ENCODE measurements at regions not wholly inside any gene's neighbourhood (a gene's known extent, or its start where the extent isn't known, plus 50 kb on each side); places are given as distances from the start of the nearest gene placed in this dataset.

GRCh38 chr12:115043079-115043478 lies 359.1 kb upstream of the TBX3 start:
- Histone ChIP-seq H3K4me3 (ENCODE audit: insufficient read length, low read depth) (no peak overlapping the region), H3K4me1 (ENCODE audit: insufficient read depth, insufficient read length) (no peaks in the 10 kb centered on the region), H3K27me3 (ENCODE audit: insufficient read depth, insufficient read length) (no peaks in the 10 kb centered on the region), H3K9ac (ENCODE audit: insufficient read length, low read depth) (no peak overlapping the region), H3K36me3 (ENCODE audit: insufficient read depth, insufficient read length, low read length) (no peaks in the 10 kb centered on the region), H3K9me3 (ENCODE audit: insufficient read depth, low read length) (no peaks in the 10 kb centered on the region)
- TF ChIP-seq SUZ12 (IDR thresholded peaks at IDR 0.05; ENCODE audit: extremely low read depth, insufficient read depth, insufficient read length) (no peak), YY1 (IDR thresholded peaks at IDR 0.05; ENCODE audit: insufficient read depth, insufficient read length) (no peak), ZNF274 (IDR thresholded peaks at IDR 0.05; ENCODE audit: low read depth, low read length) (no peak)
- no peak for DNase-seq (ENCODE audit: low read depth, low spot score)

DNA sequence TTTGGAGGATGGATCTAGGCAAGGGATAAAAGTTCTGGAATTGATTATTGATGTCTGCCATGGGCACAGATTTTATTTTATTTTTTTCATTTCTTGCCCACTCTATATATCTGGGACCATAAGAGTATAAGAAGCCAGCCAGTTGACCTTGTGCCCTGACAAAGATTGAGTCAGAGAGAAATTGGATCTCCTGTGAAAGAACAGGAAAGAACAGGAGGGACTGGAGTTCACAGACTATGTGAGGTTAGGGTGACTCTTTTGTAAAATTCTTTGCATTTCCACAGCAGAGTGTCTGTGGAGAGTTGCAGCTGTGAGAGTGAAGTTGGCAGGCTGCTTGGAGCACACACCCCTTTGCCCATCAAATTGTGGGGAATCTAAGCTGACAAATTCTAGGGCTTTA lies 358.4 kb upstream of the TBX3 start:
- Histone ChIP-seq H3K9ac (ENCODE audit: insufficient read length, low read depth) (no peak overlapping the region), H3K4me1 (ENCODE audit: insufficient read depth, insufficient read length) (no peaks in the 10 kb centered on the region), H3K9me3 (ENCODE audit: insufficient read depth, low read length) (no peaks in the 10 kb centered on the region), H3K4me3 (ENCODE audit: insufficient read length, low read depth) (no peak overlapping the region), H3K27me3 (ENCODE audit: insufficient read depth, insufficient read length) (no peaks in the 10 kb centered on the region), H3K36me3 (ENCODE audit: insufficient read depth, insufficient read length, low read length) (no peaks in the 10 kb centered on the region)
- no peak for TF ChIP-seq YY1 (IDR thresholded peaks at IDR 0.05; ENCODE audit: insufficient read depth, insufficient read length)
- TF ChIP-seq SUZ12 (IDR thresholded peaks at IDR 0.05; ENCODE audit: extremely low read depth, insufficient read depth, insufficient read length): no peak
- no peak for TF ChIP-seq ZNF274 (IDR thresholded peaks at IDR 0.05; ENCODE audit: low read depth, low read length)
- DNase-seq (ENCODE audit: low read depth, low spot score): no peak

GRCh38 chr12:115037830-115038229 lies 353.9 kb upstream of the TBX3 start:
- Histone ChIP-seq H3K4me1 (ENCODE audit: insufficient read depth, insufficient read length) (no peaks in the 10 kb centered on the region), H3K9me3 (ENCODE audit: insufficient read depth, low read length) (no peaks in the 10 kb centered on the region), H3K36me3 (ENCODE audit: insufficient read depth, insufficient read length, low read length) (no peaks in the 10 kb centered on the region), H3K27me3 (ENCODE audit: insufficient read depth, insufficient read length) (no peaks in the 10 kb centered on the region), H3K4me3 (ENCODE audit: insufficient read length, low read depth) (no peak overlapping the region), H3K9ac (ENCODE audit: insufficient read length, low read depth) (no peak overlapping the region)
- no peak for DNase-seq (ENCODE audit: low read depth, low spot score)
- TF ChIP-seq ZNF274 (IDR thresholded peaks at IDR 0.05; ENCODE audit: low read depth, low read length): no peak

DNA sequence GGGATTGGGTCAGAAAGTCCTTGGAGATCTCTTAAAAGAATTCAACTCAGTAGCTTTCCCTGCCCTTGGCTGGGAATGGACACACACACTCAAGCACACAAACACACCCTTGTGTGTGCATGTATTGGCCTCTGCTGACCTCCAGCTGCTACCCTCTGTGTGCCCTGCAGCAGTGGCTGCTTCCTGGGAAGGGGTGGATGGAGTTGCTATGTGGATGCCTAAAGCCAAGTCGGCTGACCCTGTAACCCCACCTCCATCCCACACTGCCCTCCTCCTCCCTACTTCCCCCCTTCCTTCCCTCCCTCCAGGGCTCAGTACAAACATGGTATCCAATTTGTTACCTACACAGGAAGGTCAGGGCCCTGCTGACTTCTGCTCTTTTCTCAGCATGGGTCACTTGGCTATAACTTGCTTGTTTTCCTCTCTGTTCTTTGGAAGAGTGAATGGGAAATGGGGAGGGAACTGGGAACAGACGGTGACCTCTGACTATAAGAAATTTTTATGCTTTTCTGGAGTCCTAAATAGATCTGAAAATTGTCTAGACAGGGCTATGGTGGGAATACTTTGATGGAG lies 351.6 kb upstream of the TBX3 start:
- Histone ChIP-seq H3K9ac (ENCODE audit: insufficient read length, low read depth) (no peak overlapping the region), H3K36me3 (ENCODE audit: insufficient read depth, insufficient read length, low read length) (no peaks in the 10 kb centered on the region), H3K4me1 (ENCODE audit: insufficient read depth, insufficient read length) (no peaks in the 10 kb centered on the region), H3K9me3 (ENCODE audit: insufficient read depth, low read length) (no peaks in the 10 kb centered on the region), H3K4me3 (ENCODE audit: insufficient read length, low read depth) (no peak overlapping the region), H3K27me3 (ENCODE audit: insufficient read depth, insufficient read length) (no peaks in the 10 kb centered on the region)
- DNase-seq (ENCODE audit: low read depth, low spot score): no peak
- TF ChIP-seq ZNF274 (IDR thresholded peaks at IDR 0.05; ENCODE audit: low read depth, low read length) (no peak), SUZ12 (IDR thresholded peaks at IDR 0.05; ENCODE audit: extremely low read depth, insufficient read depth, insufficient read length) (no peak), YY1 (IDR thresholded peaks at IDR 0.05; ENCODE audit: insufficient read depth, insufficient read length) (no peak)

GRCh38 chr12:115032521-115032920 lies 348.5 kb upstream of the TBX3 start:
- Histone ChIP-seq H3K36me3 (ENCODE audit: insufficient read depth, insufficient read length, low read length) (no peaks in the 10 kb centered on the region), H3K9me3 (ENCODE audit: insufficient read depth, low read length) (no peaks in the 10 kb centered on the region), H3K4me1 (ENCODE audit: insufficient read depth, insufficient read length) (no peaks in the 10 kb centered on the region), H3K27me3 (ENCODE audit: insufficient read depth, insufficient read length) (no peaks in the 10 kb centered on the region), H3K4me3 (ENCODE audit: insufficient read length, low read depth) (no peak overlapping the region), H3K9ac (ENCODE audit: insufficient read length, low read depth) (no peak overlapping the region)
- TF ChIP-seq YY1 (IDR thresholded peaks at IDR 0.05; ENCODE audit: insufficient read depth, insufficient read length): no peak
- TF ChIP-seq ZNF274 (IDR thresholded peaks at IDR 0.05; ENCODE audit: low read depth, low read length): no peak
- no peak for TF ChIP-seq SUZ12 (IDR thresholded peaks at IDR 0.05; ENCODE audit: extremely low read depth, insufficient read depth, insufficient read length)
- DNase-seq (ENCODE audit: low read depth, low spot score): no peak

DNA sequence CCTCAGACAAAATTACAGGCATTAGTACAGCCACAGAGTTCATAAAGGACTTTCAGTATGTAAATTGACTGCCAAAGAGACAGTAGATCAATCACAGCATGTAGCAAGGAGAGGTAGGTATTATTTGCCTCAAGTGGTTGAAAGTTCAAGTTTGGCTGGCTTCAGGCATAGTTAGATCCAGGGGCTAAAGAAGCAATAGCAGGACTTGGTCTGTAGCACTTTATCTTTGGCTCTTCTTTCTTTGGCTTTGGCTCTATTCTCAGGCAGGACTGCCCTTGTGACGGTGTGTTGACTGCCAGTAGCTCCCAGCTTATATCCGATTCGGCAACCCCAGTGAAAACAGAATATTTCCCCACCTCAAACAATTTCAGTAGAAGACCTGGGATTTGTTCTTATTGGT lies 346.0 kb upstream of the TBX3 start:
- Histone ChIP-seq H3K4me3 (ENCODE audit: insufficient read length, low read depth) (no peak overlapping the region), H3K9me3 (ENCODE audit: insufficient read depth, low read length) (no peaks in the 10 kb centered on the region), H3K4me1 (ENCODE audit: insufficient read depth, insufficient read length) (no peaks in the 10 kb centered on the region), H3K27me3 (ENCODE audit: insufficient read depth, insufficient read length) (no peaks in the 10 kb centered on the region), H3K36me3 (ENCODE audit: insufficient read depth, insufficient read length, low read length) (no peaks in the 10 kb centered on the region), H3K9ac (ENCODE audit: insufficient read length, low read depth) (no peak overlapping the region)
- no peak for DNase-seq (ENCODE audit: low read depth, low spot score)
- no peak for TF ChIP-seq YY1 (IDR thresholded peaks at IDR 0.05; ENCODE audit: insufficient read depth, insufficient read length)

GRCh38 chr12:115024531-115024930 lies 340.6 kb upstream of the TBX3 start:
- no peak overlapping the region for H3K9ac ChIP-seq (ENCODE audit: insufficient read length, low read depth)
- DNase-seq (ENCODE audit: low read depth, low spot score): no peak
- no peaks in the 10 kb centered on the region for H3K27me3 ChIP-seq (ENCODE audit: insufficient read depth, insufficient read length)
- TF ChIP-seq YY1 (IDR thresholded peaks at IDR 0.05; ENCODE audit: insufficient read depth, insufficient read length): no peak
- TF ChIP-seq SUZ12 (IDR thresholded peaks at IDR 0.05; ENCODE audit: extremely low read depth, insufficient read depth, insufficient read length): no peak
- TF ChIP-seq ZNF274 (IDR thresholded peaks at IDR 0.05; ENCODE audit: low read depth, low read length): no peak
- H3K4me3 ChIP-seq (ENCODE audit: insufficient read length, low read depth): no peak overlapping the region
- no peaks in the 10 kb centered on the region for H3K36me3 ChIP-seq (ENCODE audit: insufficient read depth, insufficient read length, low read length)
- H3K4me1 ChIP-seq (ENCODE audit: insufficient read depth, insufficient read length): no peaks in the 10 kb centered on the region
- no peaks in the 10 kb centered on the region for H3K9me3 ChIP-seq (ENCODE audit: insufficient read depth, low read length)

All from NT2/D1 (cell line).